HCT116 (cell line): ENCODE measurements at regions not wholly inside any gene's neighbourhood (a gene's known extent, or its start where the extent isn't known, plus 50 kb on each side); places are given as distances from the start of the nearest gene placed in this dataset.

Experiments
- ATAC-seq: fragments of 200-7000 bp; cut with Tn5 transposase; 2 replicates; pipeline ENCODE4 v1.9.1; 2020; ENCODE audit warnings: mild to moderate bottlenecking, moderate library complexity
- BruUV-seq: library from RNA; stranded (reverse); fragments of 400-500 nt; replicated peaks from 2 replicates; lab custom pipeline; 2021; lab: Mats Ljungman, UMichigan
- CTCF ChIA-PET: fragments of 300-600 bp; sonication (Branson Sonifier 250); formaldehyde crosslinking; loops from one replicate; lab custom pipeline; 2021; ENCODE audit warnings: antibody characterized with exemption; lab: Charles Lee
- POLR2A ChIA-PET: fragments of 300-600, 350-600 bp; sonication (Branson Sonifier 250); formaldehyde crosslinking; loops from one replicate; lab custom pipeline; 2021; ENCODE audit warnings: antibody characterized with exemption; lab: Charles Lee
- RAD21 ChIA-PET, 2 experiments: fragments of 300-600 bp; sonication (Branson Sonifier 250); formaldehyde crosslinking; loops; one replicate each; lab custom pipeline; 2023; ENCODE audit warnings: low total read pairs in 2 of 2; ENCODE audit not compliant: uncharacterized antibody in 2 of 2, unreplicated experiment in 2 of 2, low non-redundant PET in 1 of 2; lab: Charles Lee
- DNase-seq: peaks from one replicate; pipeline ENCODE4 v3.0.0-alpha.2; 2010; ENCODE audit warnings: low read depth, low spot score
- H2AFZ ChIP-seq: fragments of 200-600 bp; shearing (Covaris generic), sonication (generic); 2 replicates; pipeline ENCODE4 v1.6.1; 2017; ENCODE audit warnings: low read depth, mixed run types, mixed read lengths, antibody characterized with exemption, low read length; ENCODE audit not compliant: poor library complexity, severe bottlenecking
- H3K27ac ChIP-seq: 2 replicates; pipeline ENCODE4 v1.5.1; 2012; ENCODE audit warnings: low read depth, low read length
- H3K27me3 ChIP-seq: fragments of 200-600 bp; sonication (generic); 2 replicates; pipeline ENCODE4 v1.6.1; 2016; ENCODE audit warnings: mixed run types, low read length, mixed read lengths; ENCODE audit not compliant: insufficient read depth
- H3K36me3 ChIP-seq, 2 experiments: fragments of 200-500 bp in 1 of 2; fragments of 200-600 bp in 1 of 2; sonication (Bioruptor generic) in 1 of 2; sonication (generic) in 1 of 2; 2 replicates each; pipeline versions ENCODE4 v1.5.1 to v1.6.1; 2014 to 2016; ENCODE audit warnings: low read length in 2 of 2, inconsistent platforms in 1 of 2, mixed read lengths in 1 of 2, mixed run types in 1 of 2; ENCODE audit not compliant: insufficient read depth in 2 of 2, control insufficient read depth in 1 of 2
- H3K4me1 ChIP-seq, 2 experiments: fragments of 200-600 bp in 1 of 2; sonication (generic) in 1 of 2; 2 replicates each; pipeline versions ENCODE4 v1.5.1 to v1.6.1; 2012 to 2017; ENCODE audit warnings: low read length in 2 of 2, inconsistent platforms in 1 of 2, mild to moderate bottlenecking in 1 of 2, mixed read lengths in 1 of 2, mixed run types in 1 of 2, moderate library complexity in 1 of 2; ENCODE audit not compliant: insufficient read depth in 2 of 2, control insufficient read depth in 1 of 2
- H3K4me2 ChIP-seq: fragments of 200-600 bp; sonication (generic); 2 replicates; pipeline ENCODE4 v1.6.1; 2017; ENCODE audit warnings: mixed run types, low read length, mixed read lengths
- H3K4me3 ChIP-seq, 2 experiments: fragments of 200-600 bp in 1 of 2; sonication (generic) in 1 of 2; replicated peaks in 1 of 2; 2 replicates each; pipeline ENCODE4 v1.5.1; 2011 to 2016; ENCODE audit warnings: low read length in 2 of 2, control low read depth in 1 of 2, low read depth in 1 of 2, mild to moderate bottlenecking in 1 of 2, mixed read lengths in 1 of 2, mixed run types in 1 of 2
- H3K79me2 ChIP-seq: fragments of 200-600 bp; sonication (generic); 2 replicates; pipeline ENCODE4 v1.6.1; 2017; ENCODE audit warnings: mild to moderate bottlenecking, mixed run types, low read length, moderate library complexity, mixed read lengths; ENCODE audit not compliant: insufficient read depth
- H3K9ac ChIP-seq: fragments of 200-600 bp; sonication (generic); 2 replicates; pipeline ENCODE4 v1.6.1; 2016; ENCODE audit warnings: low read length, mixed read lengths
- H3K9me2 ChIP-seq: fragments of 200-600 bp; sonication (generic), shearing (Covaris generic); 2 replicates; pipeline ENCODE4 v1.6.1; 2017; ENCODE audit warnings: mixed run types, mild to moderate bottlenecking, moderate library complexity; ENCODE audit not compliant: insufficient read depth
- H3K9me3 ChIP-seq, 2 experiments: fragments of 200-500 bp in 1 of 2; fragments of 200-600 bp in 1 of 2; sonication (Bioruptor generic) in 1 of 2; sonication (generic) in 1 of 2; 2 replicates each; pipeline ENCODE4 v1.6.1; 2014 to 2017; ENCODE audit warnings: low read length in 2 of 2, mixed read lengths in 2 of 2, inconsistent platforms in 1 of 2, low read depth in 1 of 2, mild to moderate bottlenecking in 1 of 2, mixed run types in 1 of 2, moderate library complexity in 1 of 2; ENCODE audit not compliant: control insufficient read depth in 1 of 2, insufficient read depth in 1 of 2
- H4K20me1 ChIP-seq: fragments of 200-600 bp; sonication (generic), shearing (Covaris generic); 2 replicates; pipeline ENCODE4 v1.6.1; 2017; ENCODE audit warnings: mixed run types, mild to moderate bottlenecking, moderate library complexity; ENCODE audit not compliant: insufficient read depth
- CBX3 ChIP-seq: IDR thresholded peaks from 2 replicates; pipeline ENCODE4 v1.6.1; 2012; ENCODE audit warnings: low read depth
- CEBPB ChIP-seq: IDR thresholded peaks from 2 replicates; pipeline ENCODE4 v1.6.1; 2012; ENCODE audit warnings: low read depth
- CTCF ChIP-seq, 3 experiments: fragments of 200-600 bp in 1 of 3; sonication (generic) in 1 of 3; IDR thresholded peaks in 2 of 3; conservative IDR thresholded peaks in 1 of 3; 2 replicates each; pipeline ENCODE4 v1.5.1; 2012 to 2017; ENCODE audit warnings: low read depth in 2 of 3, low read length in 2 of 3, antibody characterized with exemption in 1 of 3, borderline replicate concordance in 1 of 3, control low read depth in 1 of 3, mild to moderate bottlenecking in 1 of 3, mixed read lengths in 1 of 3, mixed run types in 1 of 3, moderate library complexity in 1 of 3; ENCODE audit not compliant: insufficient read depth in 1 of 3
- ELF1 ChIP-seq: IDR thresholded peaks from 2 replicates; pipeline ENCODE4 v1.6.1; 2012; ENCODE audit warnings: low read depth, borderline replicate concordance
- EZH2 ChIP-seq: fragments of 200-600 bp; sonication (generic); IDR thresholded peaks from 2 replicates; pipeline ENCODE4 v1.6.1; 2017; ENCODE audit warnings: antibody characterized with exemption, mixed run types
- EZH2phosphoT487 ChIP-seq: fragments of 200-600 bp; IDR thresholded peaks from 2 replicates; pipeline ENCODE4 v1.6.1; 2018; ENCODE audit warnings: antibody characterized with exemption, borderline replicate concordance
- POLR2A ChIP-seq: IDR thresholded peaks from 2 replicates; pipeline ENCODE4 v1.7.0; 2011; ENCODE audit warnings: borderline replicate concordance; ENCODE audit not compliant: insufficient read depth, insufficient read length; ENCODE audit errors: extremely low read depth
- POLR2AphosphoS5 ChIP-seq: IDR thresholded peaks from 2 replicates; pipeline ENCODE4 v1.6.1; 2011; ENCODE audit warnings: mild to moderate bottlenecking, low read depth, low read length, moderate library complexity
- RAD21 ChIP-seq: IDR thresholded peaks from 2 replicates; pipeline ENCODE4 v1.6.1; 2012; ENCODE audit warnings: low read depth, mild to moderate bottlenecking
- SIN3A ChIP-seq: IDR thresholded peaks from 2 replicates; pipeline ENCODE4 v1.6.1; 2012; ENCODE audit warnings: low read depth
- SP1 ChIP-seq: IDR thresholded peaks from 2 replicates; pipeline ENCODE4 v1.6.1; 2012; ENCODE audit warnings: low read depth
- TCF7L2 ChIP-seq: IDR thresholded peaks from 2 replicates; pipeline ENCODE4 v1.7.0; 2011; ENCODE audit warnings: borderline replicate concordance, inconsistent platforms; ENCODE audit not compliant: insufficient read depth, insufficient read length; ENCODE audit errors: extremely low read depth
- ZFX ChIP-seq: fragments of 450-650 bp; IDR thresholded peaks from 2 replicates; pipeline ENCODE4 v1.6.1; 2017
- ZNF274 ChIP-seq: fragments of 200-500 bp; sonication (Bioruptor generic); IDR thresholded peaks from 2 replicates; pipeline ENCODE4 v1.6.1; 2014; ENCODE audit warnings: mild to moderate bottlenecking, low read depth, low read length, inconsistent platforms
- intact Hi-C: fragments of 100-400 bp; cut with micrococcal nuclease; formaldehyde crosslinking; loops from 2 replicates; pipeline ENCODE4 v1.10.0; 2022
- TF ChIP-seq, protein P1 (sequence below): IDR thresholded peaks from 2 replicates; pipeline ENCODE4 v1.6.1; 2012
- TF ChIP-seq, protein P2 (sequence below): IDR thresholded peaks from 2 replicates; pipeline ENCODE4 v1.6.1; 2012; ENCODE audit warnings: low read depth

DNA sequence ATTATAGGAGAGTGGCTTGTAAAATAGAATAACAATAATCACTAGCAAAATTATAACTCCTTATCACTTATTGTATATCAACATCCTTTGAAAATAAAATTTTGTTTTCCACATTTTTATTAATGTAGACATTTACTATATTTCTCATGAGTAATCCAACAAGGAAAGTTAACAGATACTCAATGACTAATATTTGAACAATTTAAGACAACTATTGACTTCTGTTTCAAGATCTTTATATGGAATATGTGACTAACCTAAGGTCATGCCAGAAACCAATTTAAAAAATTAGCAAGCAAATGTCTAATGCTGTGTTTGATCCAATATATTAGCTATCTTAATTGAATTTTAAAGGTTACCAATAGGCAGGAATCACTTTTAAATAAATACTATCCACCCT, 638.5 kb upstream of the FLRT2 start (continued):
- TF ChIP-seq POLR2AphosphoS5 (no peak), CBX3 (no peak), SIN3A (no peak), RAD21 (no peak), POLR2A (no peak), ZFX (no peak), EZH2phosphoT487 (no peak), ELF1 (no peak)
- TF ChIP-seq, protein P1, sequence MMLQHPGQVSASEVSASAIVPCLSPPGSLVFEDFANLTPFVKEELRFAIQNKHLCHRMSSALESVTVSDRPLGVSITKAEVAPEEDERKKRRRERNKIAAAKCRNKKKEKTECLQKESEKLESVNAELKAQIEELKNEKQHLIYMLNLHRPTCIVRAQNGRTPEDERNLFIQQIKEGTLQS: no peak
- TF ChIP-seq, all 23 proteins: peak for 0

DNA sequence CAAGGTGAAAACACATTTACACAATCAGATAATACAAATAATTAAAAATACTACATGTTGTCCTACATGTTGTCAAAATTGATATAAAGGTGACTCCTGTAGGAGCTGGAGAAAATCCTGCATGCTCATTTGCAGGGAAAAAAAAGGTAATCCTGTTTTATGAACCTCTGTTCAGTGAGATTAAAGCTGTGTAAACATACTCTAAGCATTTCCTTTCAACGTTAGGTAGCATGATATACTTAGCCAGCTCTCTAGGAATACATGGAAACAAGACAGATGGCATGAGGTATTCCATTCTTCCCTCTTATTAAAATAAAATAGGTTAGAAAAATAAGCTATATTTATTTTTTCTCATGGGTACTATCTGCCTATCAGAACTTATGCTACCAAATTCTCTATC, 635.7 kb upstream of the FLRT2 start:
- CTCF ChIA-PET: no interaction called here
- Histone ChIP-seq H3K9me2 (no peaks in the 10 kb centered on the region), H3K36me3 (no peaks in the 10 kb centered on the region)
- TF ChIP-seq ZNF274 (no peak), SP1 (no peak), POLR2AphosphoS5 (no peak), CTCF (IDR thresholded peaks at IDR 0.05 in 2 of 3, conservative IDR thresholded peaks at IDR 0.05 in 1 of 3; ENCODE audit: borderline replicate concordance in 1 of 3, insufficient read depth in 1 of 3, low read depth in 2 of 3, low read length in 2 of 3) (no peak), POLR2A (no peak), EZH2 (no peak), CEBPB (no peak), SIN3A (no peak), TCF7L2 (no peak)
- TF ChIP-seq, protein P2, sequence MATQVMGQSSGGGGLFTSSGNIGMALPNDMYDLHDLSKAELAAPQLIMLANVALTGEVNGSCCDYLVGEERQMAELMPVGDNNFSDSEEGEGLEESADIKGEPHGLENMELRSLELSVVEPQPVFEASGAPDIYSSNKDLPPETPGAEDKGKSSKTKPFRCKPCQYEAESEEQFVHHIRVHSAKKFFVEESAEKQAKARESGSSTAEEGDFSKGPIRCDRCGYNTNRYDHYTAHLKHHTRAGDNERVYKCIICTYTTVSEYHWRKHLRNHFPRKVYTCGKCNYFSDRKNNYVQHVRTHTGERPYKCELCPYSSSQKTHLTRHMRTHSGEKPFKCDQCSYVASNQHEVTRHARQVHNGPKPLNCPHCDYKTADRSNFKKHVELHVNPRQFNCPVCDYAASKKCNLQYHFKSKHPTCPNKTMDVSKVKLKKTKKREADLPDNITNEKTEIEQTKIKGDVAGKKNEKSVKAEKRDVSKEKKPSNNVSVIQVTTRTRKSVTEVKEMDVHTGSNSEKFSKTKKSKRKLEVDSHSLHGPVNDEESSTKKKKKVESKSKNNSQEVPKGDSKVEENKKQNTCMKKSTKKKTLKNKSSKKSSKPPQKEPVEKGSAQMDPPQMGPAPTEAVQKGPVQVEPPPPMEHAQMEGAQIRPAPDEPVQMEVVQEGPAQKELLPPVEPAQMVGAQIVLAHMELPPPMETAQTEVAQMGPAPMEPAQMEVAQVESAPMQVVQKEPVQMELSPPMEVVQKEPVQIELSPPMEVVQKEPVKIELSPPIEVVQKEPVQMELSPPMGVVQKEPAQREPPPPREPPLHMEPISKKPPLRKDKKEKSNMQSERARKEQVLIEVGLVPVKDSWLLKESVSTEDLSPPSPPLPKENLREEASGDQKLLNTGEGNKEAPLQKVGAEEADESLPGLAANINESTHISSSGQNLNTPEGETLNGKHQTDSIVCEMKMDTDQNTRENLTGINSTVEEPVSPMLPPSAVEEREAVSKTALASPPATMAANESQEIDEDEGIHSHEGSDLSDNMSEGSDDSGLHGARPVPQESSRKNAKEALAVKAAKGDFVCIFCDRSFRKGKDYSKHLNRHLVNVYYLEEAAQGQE: no peak
- TF ChIP-seq, all 23 proteins: peak for 0
- no peaks in the 10 kb centered on the region for H3K4me1 ChIP-seq
- RAD21 ChIA-PET: no interaction called here
- H3K9me3 ChIP-seq: peaks cover 0 to 21% of the 10 kb centered on the region in 2 experiments; a peak in 2 of 4 replicates
- no peak overlapping the region for H3K9ac ChIP-seq
- no peak overlapping the region for H3K27ac ChIP-seq
- ATAC-seq (no peak), DNase-seq (no peak)
- H3K4me2 ChIP-seq: no peak overlapping the region
- no peak overlapping the region for H2AFZ ChIP-seq
- no peak overlapping the region for H3K4me3 ChIP-seq
- POLR2A ChIA-PET: no interaction called here
- H3K27me3 ChIP-seq: no peaks in the 10 kb centered on the region
- no peaks in the 10 kb centered on the region for H4K20me1 ChIP-seq
- intact Hi-C loops: no loop called here
- H3K79me2 ChIP-seq: no peaks in the 10 kb centered on the region
- BruUV-seq: no TSS peak
